ENCODE measurements at regions not wholly inside any gene's neighbourhood (a gene's known extent, or its start where the extent isn't known, plus 50 kb on each side); places are given as distances from the start of the nearest gene placed in this dataset.

- Histone ChIP-seq H4K20me1 (ENCODE audit: insufficient read depth) (no peaks in the 10 kb centered on the region), H3K9me3 (ENCODE audit: low read length) (no peaks in the 10 kb centered on the region), H3K9ac (ENCODE audit: low read length) (no peak overlapping the region), H3K36me3 (ENCODE audit: insufficient read depth, low read length) (no peaks in the 10 kb centered on the region), H3K79me2 (replicated peaks; ENCODE audit: insufficient read depth, low read length) (no peaks in the 10 kb centered on the region), H3K27me3 (ENCODE audit: insufficient read depth, low read depth, low read length) (peaks cover 7% of the 10 kb centered on the region), H3K4me2 (ENCODE audit: low read length) (no peak overlapping the region), H3K4me3 (ENCODE audit: low read length) (no peak overlapping the region), H3K9me2 (ENCODE audit: insufficient read depth, low read length) (no peaks in the 10 kb centered on the region), H3K27ac (ENCODE audit: low read length) (no peak overlapping the region), H2AFZ (ENCODE audit: low read depth, low read length) (no peak overlapping the region), H3F3A (ENCODE audit: insufficient read depth, low read length, poor library complexity, severe bottlenecking) (no peaks in the 10 kb centered on the region)
- TF ChIP-seq EP300 (conservative IDR thresholded peaks at IDR 0.05; ENCODE audit: poor library complexity, severe bottlenecking) (no peak), REST (IDR thresholded peaks at IDR 0.05; ENCODE audit: borderline replicate concordance) (no peak)
These were observed 72.4 kb downstream of the MATN1 start for GRCh38 chr1:30650968-30651320.

- Histone ChIP-seq H3K4me3 (ENCODE audit: low read length) (no peak overlapping the region), H3K9ac (ENCODE audit: low read length) (no peak overlapping the region), H3K27me3 (ENCODE audit: insufficient read depth, low read depth, low read length) (peaks cover 7% of the 10 kb centered on the region), H3F3A (ENCODE audit: insufficient read depth, low read length, poor library complexity, severe bottlenecking) (no peaks in the 10 kb centered on the region), H3K27ac (ENCODE audit: low read length) (no peak overlapping the region), H2AFZ (ENCODE audit: low read depth, low read length) (no peak overlapping the region), H3K4me2 (ENCODE audit: low read length) (no peak overlapping the region), H4K20me1 (ENCODE audit: insufficient read depth) (no peaks in the 10 kb centered on the region), H3K9me3 (ENCODE audit: low read length) (no peaks in the 10 kb centered on the region), H3K9me2 (ENCODE audit: insufficient read depth, low read length) (no peaks in the 10 kb centered on the region), H3K79me2 (replicated peaks; ENCODE audit: insufficient read depth, low read length) (no peaks in the 10 kb centered on the region), H3K36me3 (ENCODE audit: insufficient read depth, low read length) (no peaks in the 10 kb centered on the region)
- TF ChIP-seq POLR2AphosphoS5 (IDR thresholded peaks at IDR 0.05): no peak
- TF ChIP-seq CTCF (IDR thresholded peaks at IDR 0.05; ENCODE audit: poor library complexity, severe bottlenecking): no peak
- TF ChIP-seq RAD21 (conservative IDR thresholded peaks at IDR 0.05): no peak
- TF ChIP-seq MXI1 (conservative IDR thresholded peaks at IDR 0.05; ENCODE audit: poor library complexity, severe bottlenecking): no peak
- TF ChIP-seq EZH2 (IDR thresholded peaks at IDR 0.05; ENCODE audit: borderline replicate concordance, insufficient read depth, low read length, poor library complexity, severe bottlenecking): no peak
- no peak for TF ChIP-seq REST (IDR thresholded peaks at IDR 0.05; ENCODE audit: borderline replicate concordance)
- TF ChIP-seq SMC3 (conservative IDR thresholded peaks at IDR 0.05; ENCODE audit: poor library complexity): no peak
- TF ChIP-seq TAF1 (IDR thresholded peaks at IDR 0.05; ENCODE audit: low read depth): no peak
- no peak for TF ChIP-seq EP300 (conservative IDR thresholded peaks at IDR 0.05; ENCODE audit: poor library complexity, severe bottlenecking)
These were observed 73.1 kb downstream of the MATN1 start for GRCh38 chr1:30650038-30650967.

Data from neural cell (in vitro differentiated cells).